Adipocyte (in vitro differentiated cells): ENCODE measurements at regions not wholly inside any gene's neighbourhood (a gene's known extent, or its start where the extent isn't known, plus 50 kb on each side); places are given as distances from the start of the nearest gene placed in this dataset.

Source experiments
- DNase-seq: peaks from one replicate; pipeline ENCODE4 v3.0.0-alpha.2; 2015; ENCODE audit warnings: low read depth
- H3K27me3 ChIP-seq: replicated peaks from 2 replicates; pipeline ENCODE4 v1.7.0; 2013; ENCODE audit warnings: mild to moderate bottlenecking, low read length, moderate library complexity; ENCODE audit not compliant: control insufficient read depth, insufficient read depth
- H3K36me3 ChIP-seq: 2 replicates; pipeline ENCODE4 v1.7.0; 2013; ENCODE audit warnings: low read length, mild to moderate bottlenecking, moderate library complexity; ENCODE audit not compliant: control insufficient read depth, insufficient read depth, severe bottlenecking
- H3K4me1 ChIP-seq: 2 replicates; pipeline ENCODE4 v1.7.0; 2013; ENCODE audit warnings: mild to moderate bottlenecking, low read length, moderate library complexity; ENCODE audit not compliant: control insufficient read depth, insufficient read depth
- H3K4me3 ChIP-seq: 2 replicates; pipeline ENCODE4 v1.7.0; 2013; ENCODE audit warnings: mild to moderate bottlenecking, low read length, moderate library complexity
- H3K9ac ChIP-seq: 2 replicates; pipeline ENCODE4 v1.7.0; 2013; ENCODE audit warnings: mild to moderate bottlenecking, low read length, moderate library complexity
- H3K9me3 ChIP-seq: 2 replicates; pipeline ENCODE4 v1.7.0; 2013; ENCODE audit warnings: mild to moderate bottlenecking, low read length, moderate library complexity; ENCODE audit not compliant: control insufficient read depth

DNA sequence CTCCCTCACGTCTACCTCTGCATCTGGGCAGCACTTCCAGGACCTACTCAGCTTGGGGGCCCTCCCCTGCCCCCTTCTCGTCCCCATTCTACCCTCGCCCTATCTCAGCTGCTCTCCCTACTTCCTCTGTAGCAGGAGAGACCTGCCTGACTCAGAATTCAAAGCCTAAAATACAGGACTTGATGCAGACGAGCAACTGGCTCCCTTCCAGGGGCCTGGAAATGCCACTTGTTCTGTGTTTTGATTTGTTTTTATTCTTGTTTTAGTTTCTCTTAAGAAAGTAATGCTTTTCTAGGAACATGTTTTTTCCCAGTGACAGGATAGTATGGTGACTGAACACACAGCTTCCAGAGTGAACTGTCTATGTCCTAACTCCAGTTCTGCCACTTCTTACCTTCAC, 320.4 kb upstream of the CDH4 start:
- no peak overlapping the region for H3K9ac ChIP-seq

GRCh38 chr20:60934724-60935123, 317.3 kb upstream of the CDH4 start:
- Histone ChIP-seq H3K36me3 (no peaks in the 10 kb centered on the region), H3K4me3 (no peak overlapping the region), H3K27me3 (peaks cover 8% of the 10 kb centered on the region), H3K9ac (no peak overlapping the region), H3K9me3 (no peaks in the 10 kb centered on the region), H3K4me1 (no peaks in the 10 kb centered on the region)
- no peak for DNase-seq

More for the DNA sequence above, 320.4 kb upstream of the CDH4 start:
- Histone ChIP-seq H3K4me3 (no peak overlapping the region), H3K36me3 (no peaks in the 10 kb centered on the region), H3K4me1 (no peaks in the 10 kb centered on the region), H3K27me3 (peaks cover 5% of the 10 kb centered on the region), H3K9me3 (no peaks in the 10 kb centered on the region)
- no peak for DNase-seq

DNA sequence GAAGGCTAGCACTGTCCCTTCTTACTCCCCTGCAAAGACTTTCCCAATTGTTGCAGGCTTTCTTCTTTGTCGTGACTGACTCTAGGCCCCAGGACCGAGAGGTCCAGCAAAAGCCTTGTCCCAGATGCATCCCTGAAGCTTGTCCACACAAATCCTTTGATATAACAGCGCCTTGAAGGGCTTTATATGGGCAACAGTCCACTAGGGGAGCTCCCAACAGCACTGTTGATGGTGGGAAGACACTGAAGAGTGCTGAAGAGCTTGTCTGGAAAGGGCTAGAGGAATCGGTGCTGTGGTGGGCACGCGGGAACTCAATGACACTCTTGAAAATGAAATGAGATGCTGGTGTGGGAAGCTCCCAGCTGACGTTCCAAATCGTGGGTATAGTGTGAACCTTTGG, 316.1 kb upstream of the CDH4 start:
- H3K9ac ChIP-seq, result no peak overlapping the region
- H3K4me1 ChIP-seq, result no peaks in the 10 kb centered on the region
- no peak for DNase-seq
- H3K9me3 ChIP-seq, result no peaks in the 10 kb centered on the region
- H3K27me3 ChIP-seq, result peaks cover 8% of the 10 kb centered on the region
- no peak overlapping the region for H3K4me3 ChIP-seq
- no peaks in the 10 kb centered on the region for H3K36me3 ChIP-seq

DNA sequence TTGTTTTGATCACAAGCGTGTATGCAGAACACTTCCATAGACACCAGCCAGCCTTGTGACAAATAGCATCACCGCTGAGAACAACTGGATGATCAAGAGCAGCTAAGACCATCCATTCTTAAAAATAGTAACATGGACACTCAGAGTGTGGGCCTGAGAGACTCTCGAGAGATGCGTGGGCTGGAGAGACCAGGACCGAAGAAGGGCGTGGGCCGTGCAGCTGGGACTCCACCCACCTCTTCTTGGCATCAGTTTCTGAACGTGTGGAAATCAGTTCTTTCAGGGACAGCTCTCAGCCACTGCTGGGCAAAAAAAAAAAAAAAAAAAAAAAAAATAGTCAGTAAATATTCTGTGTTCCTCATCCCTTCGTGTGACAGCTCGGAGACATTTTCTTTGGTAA, 314.5 kb upstream of the CDH4 start:
- no peak for DNase-seq
- Histone ChIP-seq H3K9me3 (no peaks in the 10 kb centered on the region), H3K36me3 (no peaks in the 10 kb centered on the region)

DNA sequence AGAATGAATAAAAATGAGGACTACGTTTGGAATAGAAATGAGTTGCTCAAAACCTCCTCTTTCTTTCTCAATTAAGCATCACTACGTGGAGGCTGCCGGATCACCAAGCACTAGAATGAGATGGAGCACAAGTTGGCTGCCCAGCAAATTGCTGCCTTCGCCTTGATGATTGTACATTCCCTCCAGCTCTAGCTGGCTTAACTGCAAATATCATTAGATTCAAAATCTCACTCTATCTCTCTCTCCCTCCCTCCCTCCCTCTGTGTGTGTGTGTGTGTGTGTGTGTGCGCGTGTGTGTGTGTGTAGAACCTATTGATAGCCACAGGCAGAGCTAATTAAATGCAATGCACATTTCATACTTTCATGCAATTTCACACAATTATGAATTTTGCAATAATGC, 310.7 kb upstream of the CDH4 start:
- Histone ChIP-seq H3K9ac (no peak overlapping the region), H3K9me3 (no peaks in the 10 kb centered on the region), H3K27me3 (peaks cover 7% of the 10 kb centered on the region), H3K4me1 (no peaks in the 10 kb centered on the region), H3K36me3 (no peaks in the 10 kb centered on the region), H3K4me3 (no peak overlapping the region)
- no peak for DNase-seq

More for the DNA sequence above, 314.5 kb upstream of the CDH4 start:
- Histone ChIP-seq H3K4me1 (no peaks in the 10 kb centered on the region), H3K4me3 (no peak overlapping the region), H3K9ac (no peak overlapping the region), H3K27me3 (peaks cover 8% of the 10 kb centered on the region)

DNA sequence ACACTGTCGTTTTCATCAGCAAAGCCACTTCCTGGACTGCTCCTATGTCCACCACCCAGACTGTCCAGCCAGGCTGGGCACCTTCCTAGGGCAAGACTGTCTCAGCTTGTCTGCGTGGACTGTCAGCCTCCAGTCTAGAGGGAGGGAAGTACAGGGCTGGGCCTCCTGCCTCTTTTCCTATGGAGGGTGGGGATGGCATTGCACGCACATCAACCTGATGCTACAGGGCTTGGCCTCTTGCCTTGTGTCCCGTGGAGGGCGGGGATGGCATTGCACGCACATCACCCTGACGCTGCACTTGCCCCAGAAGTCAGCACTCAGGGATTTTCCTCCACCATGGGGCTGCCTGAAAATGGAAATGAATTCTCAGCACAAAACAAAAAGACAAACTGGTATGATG, 304.2 kb upstream of the CDH4 start:
- no peak for DNase-seq
- peaks cover 18% of the 10 kb centered on the region for H3K27me3 ChIP-seq
- H3K4me1 ChIP-seq, result no peaks in the 10 kb centered on the region
- no peaks in the 10 kb centered on the region for H3K9me3 ChIP-seq
- no peak overlapping the region for H3K4me3 ChIP-seq
- H3K9ac ChIP-seq, result no peak overlapping the region
- no peaks in the 10 kb centered on the region for H3K36me3 ChIP-seq

GRCh38 chr20:60948224-60948623, 303.8 kb upstream of the CDH4 start:
- Histone ChIP-seq H3K4me3 (no peak overlapping the region), H3K4me1 (no peaks in the 10 kb centered on the region), H3K27me3 (peaks cover 18% of the 10 kb centered on the region), H3K9ac (no peak overlapping the region), H3K9me3 (no peaks in the 10 kb centered on the region), H3K36me3 (no peaks in the 10 kb centered on the region)
- DNase-seq, result no peak

DNA sequence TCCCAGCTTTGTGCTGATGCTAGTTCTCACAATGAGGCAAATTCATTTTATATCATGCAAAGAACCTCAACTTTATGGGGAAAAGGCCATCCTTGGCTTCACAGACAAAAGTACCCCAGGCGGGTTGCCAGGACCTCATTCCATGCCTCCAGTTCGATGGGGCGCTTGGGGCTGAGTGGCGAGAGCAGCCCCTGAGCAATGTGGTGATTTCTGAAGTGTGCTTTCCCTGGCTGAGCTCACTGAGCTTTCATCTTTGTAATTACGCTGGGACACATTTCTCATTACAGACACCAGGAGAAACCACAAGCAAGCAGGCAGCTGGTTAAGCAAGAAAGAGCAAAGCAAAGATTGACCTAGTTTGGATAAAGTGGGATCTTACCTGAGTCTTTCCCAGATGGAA, 301.5 kb upstream of the CDH4 start:
- Histone ChIP-seq H3K27me3 (peaks cover 14% of the 10 kb centered on the region), H3K9ac (no peak overlapping the region), H3K9me3 (no peaks in the 10 kb centered on the region), H3K36me3 (no peaks in the 10 kb centered on the region), H3K4me3 (no peak overlapping the region), H3K4me1 (no peaks in the 10 kb centered on the region)
- DNase-seq, result no peak

GRCh38 chr20:60950974-60951373, 301.1 kb upstream of the CDH4 start:
- Histone ChIP-seq H3K9ac (no peak overlapping the region), H3K9me3 (no peaks in the 10 kb centered on the region), H3K36me3 (no peaks in the 10 kb centered on the region), H3K27me3 (peaks cover 14% of the 10 kb centered on the region), H3K4me3 (no peak overlapping the region), H3K4me1 (no peaks in the 10 kb centered on the region)
- no peak for DNase-seq

- Histone ChIP-seq H3K27me3 (peaks cover 14% of the 10 kb centered on the region), H3K4me1 (no peaks in the 10 kb centered on the region), H3K4me3 (no peak overlapping the region), H3K9ac (no peak overlapping the region), H3K36me3 (no peaks in the 10 kb centered on the region), H3K9me3 (no peaks in the 10 kb centered on the region)
- DNase-seq, result no peak
Observed at GRCh38 chr20:60952861-60953260, 299.2 kb upstream of the CDH4 start.

GRCh38 chr20:60953321-60953720, 298.7 kb upstream of the CDH4 start:
- Histone ChIP-seq H3K4me1 (no peaks in the 10 kb centered on the region), H3K36me3 (no peaks in the 10 kb centered on the region), H3K9me3 (no peaks in the 10 kb centered on the region), H3K9ac (no peak overlapping the region), H3K27me3 (peaks cover 14% of the 10 kb centered on the region), H3K4me3 (no peak overlapping the region)
- DNase-seq, result no peak

GRCh38 chr20:60955706-60956105, 296.4 kb upstream of the CDH4 start:
- Histone ChIP-seq H3K9ac (no peak overlapping the region), H3K4me1 (no peaks in the 10 kb centered on the region), H3K4me3 (no peak overlapping the region), H3K9me3 (no peaks in the 10 kb centered on the region), H3K27me3 (peaks cover 12% of the 10 kb centered on the region), H3K36me3 (no peaks in the 10 kb centered on the region)
- no peak for DNase-seq
